GM21528 (cell line): ENCODE measurements at regions not wholly inside any gene's neighbourhood (a gene's known extent, or its start where the extent isn't known, plus 50 kb on each side); places are given as distances from the start of the nearest gene placed in this dataset.

Experiments used
- ATAC-seq: cut with Tn5 transposase; IDR thresholded peaks from one replicate; pipeline ENCODE4 v1.9.1; 2021; ENCODE audit warnings: mild to moderate bottlenecking, moderate library complexity; ENCODE audit not compliant: unreplicated experiment, low FRiP score

DNA sequence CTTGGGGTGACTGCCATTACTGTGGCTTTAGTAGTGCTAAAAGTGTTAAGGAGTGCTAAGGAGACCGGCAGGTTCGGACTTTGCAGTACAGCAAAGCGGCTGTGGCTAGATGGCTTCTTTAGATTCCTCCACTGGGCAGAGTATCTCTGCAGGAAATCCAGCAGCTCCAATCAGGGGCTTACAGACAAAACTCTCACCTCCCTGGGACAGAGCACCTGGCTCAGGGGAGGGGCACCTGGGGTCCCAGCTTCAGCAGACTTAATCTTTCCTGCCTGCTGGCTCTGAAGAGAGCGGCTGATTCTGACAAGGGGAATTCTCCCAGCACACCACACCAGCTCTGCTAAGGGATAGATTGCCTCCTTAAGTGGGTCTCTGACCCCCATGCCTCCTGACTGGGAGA lies 668.8 kb upstream of the TENM4 start:
- ATAC-seq, result no peak

DNA sequence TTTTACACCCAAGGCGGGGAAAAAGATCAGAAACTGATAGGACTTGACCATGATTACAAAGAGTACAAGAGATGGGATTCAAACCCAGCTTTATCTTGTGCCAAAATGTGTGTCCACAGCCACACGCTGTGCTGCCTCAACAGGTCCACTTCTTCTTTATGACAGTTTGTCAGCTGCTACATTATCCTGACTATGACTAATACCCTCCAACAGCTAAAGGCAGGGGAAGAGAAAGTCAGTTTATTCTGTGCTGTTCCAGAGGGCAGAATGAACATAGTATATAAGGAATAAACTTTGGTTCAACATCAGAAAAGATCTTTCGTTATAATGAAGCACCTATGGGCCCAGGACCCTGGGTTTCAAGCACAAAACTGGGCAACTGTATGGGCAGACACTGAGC lies 668.2 kb upstream of the TENM4 start:
- ATAC-seq, result no peak

DNA sequence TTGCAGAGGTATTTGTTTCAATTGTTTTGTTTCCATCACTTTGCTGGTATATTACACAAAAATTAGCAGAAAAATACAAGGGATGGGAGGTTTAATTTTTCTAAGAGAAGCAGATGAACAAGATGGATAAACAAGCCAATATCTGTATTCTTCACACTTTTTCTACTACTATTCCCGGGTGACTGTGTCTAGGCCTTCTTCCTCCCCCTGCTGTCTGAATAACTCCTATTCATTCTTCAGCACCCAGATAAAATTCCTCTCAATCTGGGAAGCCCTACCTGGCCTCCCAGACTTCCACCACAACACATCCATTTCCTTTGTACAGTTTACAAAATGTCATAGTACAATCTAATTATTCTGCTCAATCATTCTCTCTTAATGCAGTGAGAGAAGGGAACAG lies 666.6 kb upstream of the TENM4 start:
- no peak for ATAC-seq

DNA sequence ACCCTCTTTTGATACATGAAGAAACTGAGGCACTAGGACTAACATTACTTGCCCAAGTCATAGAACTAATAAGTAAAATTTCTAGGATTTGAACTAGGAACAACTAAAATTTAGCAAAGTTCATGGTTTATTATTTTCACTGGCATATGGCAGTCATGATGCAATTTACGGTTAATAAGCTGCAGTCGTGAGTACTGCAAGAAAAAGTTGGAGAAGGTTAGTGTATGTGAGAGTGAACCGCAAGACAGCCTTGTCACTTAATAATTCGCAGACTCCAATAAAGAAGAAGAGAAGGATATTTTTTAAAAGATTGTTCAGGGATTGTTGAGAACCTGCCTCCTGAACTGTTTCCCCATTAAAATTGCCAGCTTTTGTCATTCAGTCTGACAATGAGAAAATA lies 663.4 kb upstream of the TENM4 start:
- no peak for ATAC-seq

DNA sequence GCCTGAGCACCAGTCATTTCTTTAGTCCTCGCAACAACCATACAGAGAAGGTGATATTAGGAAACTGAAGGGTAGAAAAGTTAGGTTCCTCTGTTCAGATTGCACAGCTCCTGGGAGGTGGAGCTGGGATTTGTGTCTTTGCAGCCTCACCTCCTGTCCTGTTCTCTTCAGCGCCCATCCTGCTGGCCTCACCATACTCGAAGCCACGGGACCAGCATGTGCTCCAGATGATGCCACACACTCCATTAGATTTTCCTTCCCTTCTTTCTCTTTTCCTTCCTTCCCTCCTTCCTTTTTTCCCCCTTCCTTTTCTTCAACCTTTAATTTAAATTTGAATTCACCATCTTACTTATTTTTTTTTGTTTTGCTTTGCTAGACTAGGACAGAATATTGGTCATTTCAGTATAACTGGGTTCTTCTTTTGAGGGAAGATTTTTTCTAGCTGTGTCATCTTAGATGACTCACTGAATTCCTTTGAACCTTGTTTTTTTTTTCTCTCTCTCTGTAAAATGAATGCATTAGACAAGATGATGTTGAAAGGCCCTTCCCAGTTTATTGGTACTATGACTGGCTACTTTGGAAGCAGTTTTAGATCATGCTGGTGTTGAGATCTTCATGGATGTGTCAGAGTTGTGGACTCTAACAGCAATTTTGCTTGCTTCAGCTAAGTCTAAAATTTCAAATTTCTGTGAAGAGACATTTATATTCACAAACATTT lies 662.5 kb upstream of the TENM4 start:
- no peak for ATAC-seq

DNA sequence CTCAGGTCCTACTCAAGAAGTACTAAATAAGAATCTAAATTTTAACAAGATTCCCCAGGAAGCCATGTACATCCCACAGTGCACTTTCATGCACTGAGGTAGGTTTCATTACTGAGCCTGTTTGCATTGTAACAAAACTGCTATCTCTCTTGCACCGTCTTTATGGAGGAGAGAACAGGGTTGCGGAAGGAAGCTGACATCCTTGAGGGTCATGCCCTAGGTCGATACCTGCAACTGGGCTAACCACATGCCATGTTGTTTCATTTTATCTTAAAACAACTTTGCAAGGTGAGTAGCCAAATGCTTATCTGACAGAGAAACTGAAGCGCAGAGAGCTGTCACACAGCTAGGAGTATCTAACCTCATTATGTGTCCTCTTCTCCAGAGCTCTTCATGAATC lies 656.3 kb upstream of the TENM4 start:
- ATAC-seq, result no peak

DNA sequence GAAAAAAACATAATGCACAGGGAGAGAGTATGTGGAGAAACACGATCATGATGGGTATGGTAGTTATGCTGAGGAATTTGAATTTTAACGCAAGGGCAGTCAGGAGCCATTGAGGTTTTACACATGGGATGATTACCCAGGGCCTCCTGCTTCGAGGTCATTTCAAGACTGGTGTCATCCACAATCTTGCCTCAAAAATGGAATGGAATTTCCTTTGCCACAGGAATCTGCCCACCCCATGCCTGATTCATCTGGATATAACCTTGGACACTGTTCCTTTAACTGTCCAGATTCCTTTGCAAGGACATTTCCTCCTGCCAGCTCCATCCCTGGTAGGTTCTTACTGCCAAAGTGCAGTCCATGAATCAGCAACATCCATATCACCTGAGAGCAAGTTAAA lies 655.9 kb upstream of the TENM4 start:
- ATAC-seq, result no peak

DNA sequence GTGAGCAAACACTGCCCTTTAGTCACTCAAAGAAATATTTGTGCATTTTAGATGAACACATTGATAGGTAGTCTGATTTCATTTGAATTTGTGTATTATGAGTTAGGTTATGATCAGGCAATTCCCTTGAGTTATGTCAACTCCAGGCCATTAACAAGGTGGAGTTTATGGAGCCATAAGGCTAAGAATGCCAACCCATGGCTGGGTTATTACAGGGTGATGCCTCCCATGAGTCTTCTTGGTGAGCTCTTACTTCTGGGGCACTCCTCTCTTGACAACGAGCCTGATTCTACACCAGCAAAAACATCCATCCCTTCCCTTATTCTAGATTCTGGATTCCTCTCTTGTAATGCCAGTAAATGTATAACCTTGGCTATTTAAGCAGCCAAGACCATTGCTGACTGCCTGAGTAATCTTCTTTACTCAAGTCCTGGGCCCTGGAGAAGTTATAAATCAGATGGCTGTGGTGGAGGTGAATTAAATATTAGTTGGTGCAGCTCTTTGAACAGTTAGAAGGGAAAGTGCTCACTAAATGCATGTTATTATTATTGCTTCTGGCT lies 645.7 kb upstream of the TENM4 start:
- ATAC-seq, result no peak

DNA sequence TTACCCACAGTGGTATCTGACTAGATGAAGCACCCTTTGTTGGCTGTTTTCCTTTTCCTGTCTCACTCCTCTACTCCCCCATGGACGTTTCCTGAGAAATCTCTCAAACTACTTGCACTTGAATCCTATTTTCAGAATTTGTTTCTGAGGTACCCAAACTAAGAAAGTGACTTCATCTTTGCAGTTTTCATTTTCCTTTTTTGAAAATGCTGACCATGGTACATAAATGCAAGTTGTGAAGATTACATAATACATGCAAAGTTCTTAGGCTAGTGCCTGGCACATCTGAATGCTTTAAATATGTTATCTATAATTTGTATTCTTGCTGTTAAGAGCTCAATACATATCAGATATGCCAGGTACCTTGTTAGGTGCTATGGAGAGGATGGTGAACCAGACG lies 644.7 kb upstream of the TENM4 start:
- no peak for ATAC-seq

DNA sequence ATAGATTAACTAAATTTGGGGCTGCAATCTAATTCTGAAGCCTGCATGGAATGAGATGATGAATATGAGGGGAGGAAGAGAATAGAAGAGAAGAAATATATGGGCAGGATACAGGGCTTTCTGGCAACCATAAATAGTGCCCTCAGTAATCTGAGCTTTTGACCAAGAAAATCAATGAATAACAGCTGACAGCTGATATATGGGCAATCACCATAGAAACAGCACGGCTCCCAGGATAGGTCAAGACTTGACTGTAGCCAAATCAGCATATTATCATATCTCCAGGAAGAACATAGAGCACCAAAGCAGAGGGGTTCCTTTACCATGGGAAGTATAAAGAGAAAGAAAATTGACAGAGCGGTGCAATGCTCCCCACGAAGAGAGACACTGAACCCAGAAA lies 643.8 kb upstream of the TENM4 start:
- ATAC-seq, result no peak

DNA sequence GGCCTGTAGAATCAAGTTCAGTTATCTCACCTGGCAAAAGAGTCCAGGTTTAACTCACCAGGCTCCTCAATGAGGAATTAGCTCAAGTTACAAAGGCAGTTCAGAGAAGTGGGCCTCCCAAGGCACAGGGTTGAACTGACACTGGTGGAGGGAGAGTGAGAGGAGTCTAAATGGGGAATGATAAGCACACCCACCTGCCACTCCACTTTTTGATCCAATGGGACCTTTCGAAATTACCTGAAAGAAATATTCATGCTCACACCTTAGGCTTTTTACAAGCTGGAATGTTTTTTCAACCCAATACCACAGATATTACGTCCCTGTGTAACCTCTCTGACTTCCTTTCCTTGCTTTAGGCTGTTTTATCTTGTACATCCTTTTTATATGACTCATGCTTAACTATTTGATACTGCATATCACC lies 642.7 kb upstream of the TENM4 start:
- no peak for ATAC-seq

DNA sequence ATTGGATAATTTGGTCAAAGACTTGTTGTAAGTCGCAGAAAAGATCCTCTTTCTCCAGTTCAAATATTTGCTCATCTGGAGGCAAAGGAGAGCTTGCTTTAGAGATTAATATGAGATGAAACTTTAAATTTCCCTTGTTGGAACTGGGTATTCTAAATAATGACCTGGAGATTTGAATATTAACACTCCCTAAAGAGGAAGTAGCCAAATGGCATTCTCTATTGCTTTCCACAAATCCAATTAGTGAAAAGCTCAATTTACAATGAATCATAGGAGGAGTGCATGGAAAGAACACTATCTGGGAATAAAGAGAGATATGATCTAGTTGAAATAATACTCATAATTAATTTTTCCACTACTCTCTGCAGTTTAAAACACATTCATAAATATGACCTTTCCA lies 641.6 kb upstream of the TENM4 start:
- no peak for ATAC-seq

DNA sequence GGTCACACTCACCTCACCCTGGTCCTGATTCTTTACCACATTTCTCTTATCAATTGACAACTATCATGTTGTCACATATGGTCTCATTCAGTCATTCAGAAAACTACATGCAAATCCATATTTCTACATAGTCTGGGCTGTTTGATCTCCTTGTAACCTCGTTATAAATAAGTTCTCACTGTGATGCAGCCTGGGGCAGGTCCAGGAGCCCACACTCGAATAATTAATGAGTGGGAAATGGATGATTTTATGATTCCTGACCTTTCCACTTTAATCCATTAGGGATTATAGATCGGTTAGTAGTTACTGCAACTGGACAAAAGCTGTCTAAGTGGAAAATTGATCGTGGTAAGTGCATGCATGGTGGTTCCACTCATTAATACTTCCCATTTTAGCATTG lies 636.3 kb upstream of the TENM4 start:
- ATAC-seq, result no peak

DNA sequence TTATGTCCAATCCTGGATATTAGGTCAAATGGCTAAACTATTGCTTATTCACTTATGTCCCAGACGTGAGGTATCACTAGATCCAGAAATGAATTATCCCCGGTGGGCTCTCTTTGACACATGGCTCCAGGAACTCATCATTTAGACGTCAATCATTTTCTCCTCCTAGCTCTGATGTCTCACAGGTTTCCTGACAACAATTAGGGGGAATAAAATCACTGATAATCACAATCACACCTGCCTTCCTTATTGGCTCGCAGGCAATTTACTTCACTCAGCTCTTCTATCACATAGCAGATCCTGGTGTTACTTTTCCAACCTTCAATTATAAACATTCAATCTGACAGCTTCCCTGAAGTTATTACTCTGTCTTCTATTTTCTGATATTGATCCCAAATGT lies 634.0 kb upstream of the TENM4 start:
- no peak for ATAC-seq

DNA sequence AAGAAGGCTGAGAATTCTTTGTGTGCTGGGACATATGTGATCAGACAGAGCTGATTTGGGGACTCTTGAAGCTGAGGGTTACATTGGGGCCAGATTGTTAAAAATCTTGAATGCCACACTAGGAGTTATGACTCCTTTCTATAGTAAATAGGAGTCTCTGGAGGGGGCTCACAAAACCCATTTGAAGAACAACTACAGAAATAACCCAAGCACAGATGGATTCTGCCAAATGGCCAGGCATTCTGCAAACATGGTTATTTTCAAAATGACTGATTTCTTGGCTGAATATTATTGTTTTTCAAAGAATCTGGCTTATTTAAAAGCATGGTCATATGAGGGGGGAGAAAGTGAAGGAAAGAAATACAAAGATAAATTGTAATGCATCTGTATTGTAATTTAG lies 625.5 kb upstream of the TENM4 start:
- ATAC-seq, result no peak

DNA sequence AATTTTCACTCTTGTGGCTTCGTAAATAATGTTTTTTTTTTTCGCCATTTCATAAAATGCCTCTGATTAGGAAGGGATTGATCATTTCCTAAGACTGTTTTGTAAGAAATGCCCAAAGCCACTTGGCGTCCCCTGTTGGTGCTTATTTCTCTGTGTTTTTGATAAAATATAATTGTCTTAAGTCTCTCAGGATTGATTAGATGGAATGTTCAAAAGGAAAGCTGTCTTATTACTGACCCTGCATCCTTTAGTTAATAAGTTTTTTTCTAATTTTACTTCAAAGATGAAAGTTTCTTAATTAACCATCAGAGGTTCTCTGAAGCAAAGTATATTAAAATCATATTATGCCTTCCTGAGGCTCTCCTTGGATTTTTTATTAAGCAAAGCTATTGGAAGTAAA lies 624.3 kb upstream of the TENM4 start:
- ATAC-seq, result no peak

DNA sequence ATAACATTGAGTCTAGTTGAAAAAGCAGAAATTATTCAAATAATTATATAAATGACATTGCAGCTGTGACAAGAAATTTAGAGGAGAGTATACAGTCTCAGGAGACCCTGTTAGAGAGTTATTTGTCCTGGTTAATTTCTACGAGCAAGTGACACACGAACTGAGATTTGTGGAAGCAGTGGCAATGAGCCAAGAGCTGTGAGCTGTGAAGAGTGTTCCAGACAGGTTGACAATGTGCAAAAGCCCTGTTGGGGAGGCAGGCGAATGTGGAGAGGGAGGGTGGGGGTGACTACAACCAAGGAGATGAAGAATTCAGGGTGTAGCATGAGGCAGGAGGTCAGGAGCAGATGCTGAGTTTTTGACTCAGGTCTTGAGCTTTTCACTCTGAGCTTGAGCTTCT lies 620.2 kb upstream of the TENM4 start:
- ATAC-seq, result no peak

DNA sequence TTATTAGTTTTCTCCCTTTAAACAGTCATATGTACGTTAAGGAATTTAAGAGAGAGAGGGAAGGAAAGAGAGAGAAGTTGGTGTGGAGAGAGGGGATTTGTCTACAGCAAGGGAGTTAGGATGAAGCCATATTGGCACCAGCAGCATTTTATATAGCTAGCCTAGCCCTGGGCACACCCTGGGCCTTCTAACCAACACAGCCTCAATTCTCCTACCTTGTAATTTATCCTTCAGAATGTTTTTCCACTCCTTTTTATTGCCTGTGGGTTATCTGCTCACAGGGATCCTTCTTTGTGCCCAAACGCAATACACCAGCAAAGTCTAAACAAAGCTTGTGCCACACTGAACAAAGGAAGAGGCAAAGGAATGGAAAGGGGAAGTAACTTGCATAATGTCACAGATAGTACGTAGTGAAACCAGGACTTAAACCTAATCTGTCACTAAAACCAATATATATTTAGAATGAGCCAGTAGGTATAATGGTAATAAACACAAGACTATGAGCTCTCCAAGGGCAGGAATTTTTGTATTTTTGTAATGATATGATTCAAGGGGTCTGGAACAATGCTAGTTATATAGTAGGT lies 613.8 kb upstream of the TENM4 start:
- no peak for ATAC-seq

DNA sequence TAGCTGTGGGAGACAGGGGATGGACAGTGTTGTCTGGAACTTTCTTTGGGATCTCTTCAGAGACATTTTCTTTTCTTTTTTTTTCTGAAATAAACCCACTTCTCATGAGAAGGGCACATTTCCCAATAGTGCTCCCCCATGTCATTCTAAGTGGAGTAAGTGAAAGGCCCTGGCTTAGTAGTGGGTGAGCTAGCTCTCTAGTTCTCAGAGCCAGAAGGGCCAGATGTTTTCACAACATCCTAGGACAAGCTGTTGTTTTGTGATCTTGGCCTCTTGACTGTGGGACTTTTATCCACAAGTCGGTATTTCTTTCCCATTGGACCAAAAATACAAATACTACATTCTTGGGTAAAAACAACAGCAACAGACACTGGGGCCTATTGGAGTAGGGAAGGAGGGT lies 607.7 kb upstream of the TENM4 start:
- ATAC-seq, result no peak

DNA sequence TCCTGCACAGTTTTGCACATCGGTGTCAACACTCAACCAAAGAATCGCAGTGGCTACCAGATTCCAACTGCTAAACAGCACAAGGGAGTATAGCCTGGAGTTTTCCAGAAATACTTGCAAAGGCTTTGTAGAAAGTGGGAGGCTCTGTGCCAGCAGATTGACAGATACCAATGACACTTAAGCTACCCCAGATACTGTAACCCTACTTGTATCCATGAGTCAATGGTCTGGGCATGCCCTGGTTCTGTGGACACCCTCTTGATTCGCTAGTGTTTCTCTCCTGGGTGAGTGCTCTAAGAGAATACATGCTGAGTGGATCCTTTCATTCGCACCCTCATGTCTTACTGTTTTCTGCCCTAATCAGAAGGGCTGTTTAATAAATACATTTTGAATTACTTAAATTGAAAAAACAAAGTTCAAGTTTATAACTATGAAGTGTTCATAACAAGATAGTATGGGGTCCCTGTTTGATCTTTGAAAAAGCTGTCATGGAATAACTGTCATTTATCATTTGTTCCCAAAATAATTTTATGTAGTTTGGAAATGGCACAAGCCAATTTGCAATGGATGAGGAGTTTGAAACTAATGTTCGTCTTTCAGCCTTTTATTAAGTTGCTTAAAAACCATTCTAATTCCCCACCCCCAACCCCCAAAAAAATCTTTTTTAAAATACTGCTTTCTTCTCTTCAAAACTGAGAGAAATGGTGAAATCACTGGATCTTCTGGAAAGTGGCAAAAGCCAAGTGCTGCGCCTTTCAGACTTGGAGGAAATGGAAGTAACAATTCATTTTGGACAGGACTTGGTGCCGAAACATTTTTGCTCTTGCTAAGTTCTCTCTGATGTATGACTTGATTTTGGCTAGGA lies 600.5 kb upstream of the TENM4 start:
- ATAC-seq, result no peak

DNA sequence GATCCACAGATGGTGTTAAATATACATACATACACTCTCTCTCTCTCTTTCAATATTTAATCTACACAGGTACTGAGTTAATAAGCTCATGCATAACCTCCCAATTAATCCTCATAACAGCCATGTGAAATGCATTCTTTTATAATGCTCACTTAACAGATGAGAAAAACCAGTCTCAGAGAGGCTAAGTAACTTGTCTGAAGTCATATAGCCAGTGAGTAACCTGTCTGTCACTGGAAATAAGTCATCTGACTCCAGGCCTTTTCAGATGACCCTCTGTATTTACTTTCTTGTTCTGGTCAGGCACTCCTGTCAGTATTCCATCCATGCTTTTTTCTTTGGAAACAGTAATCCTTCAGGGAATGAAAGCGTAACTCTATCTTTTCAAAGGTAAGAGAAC lies 594.0 kb upstream of the TENM4 start:
- no peak for ATAC-seq
